ENCODE measurements at regions not wholly inside any gene's neighbourhood (a gene's known extent, or its start where the extent isn't known, plus 50 kb on each side); places are given as distances from the start of the nearest gene placed in this dataset.

DNA sequence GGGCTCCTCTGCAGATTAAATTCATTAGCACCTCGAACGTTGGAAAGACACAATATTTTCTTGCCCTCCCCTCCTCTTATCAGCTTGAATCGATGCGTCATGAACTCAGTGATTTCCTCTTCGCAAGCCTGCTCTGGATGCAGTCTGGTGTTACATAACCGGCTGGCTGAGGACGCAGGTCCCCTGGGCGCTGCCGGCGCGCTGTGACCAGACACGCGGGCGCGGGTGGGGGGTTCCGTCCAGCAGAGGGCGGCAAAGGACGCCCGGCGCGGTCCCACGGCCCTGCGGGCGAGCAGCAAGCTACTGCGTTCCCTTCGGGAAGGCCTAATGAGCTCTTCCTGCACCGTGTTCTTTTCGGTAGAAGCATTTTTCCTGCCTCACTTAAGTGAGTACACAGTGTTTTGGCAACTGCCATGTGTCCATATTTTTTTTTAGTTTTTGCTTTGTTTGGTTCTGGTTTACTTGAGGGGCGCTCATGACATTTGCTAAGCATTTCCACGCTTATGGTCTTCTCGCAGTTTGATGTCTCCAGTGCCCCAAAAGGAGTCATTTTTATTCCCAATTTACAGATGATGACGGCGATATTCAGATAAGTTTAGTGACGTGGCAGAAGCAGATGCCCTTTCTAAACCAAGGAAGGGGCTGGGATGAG, 112.2 kb upstream of the MBNL2 start:
- peak; percentile 89 for DNase-seq (ENCODE audit: low spot score)
- in situ Hi-C loops (cut with HindIII; ENCODE audit: low sequenced_read_pairs): no loop called here

DNA sequence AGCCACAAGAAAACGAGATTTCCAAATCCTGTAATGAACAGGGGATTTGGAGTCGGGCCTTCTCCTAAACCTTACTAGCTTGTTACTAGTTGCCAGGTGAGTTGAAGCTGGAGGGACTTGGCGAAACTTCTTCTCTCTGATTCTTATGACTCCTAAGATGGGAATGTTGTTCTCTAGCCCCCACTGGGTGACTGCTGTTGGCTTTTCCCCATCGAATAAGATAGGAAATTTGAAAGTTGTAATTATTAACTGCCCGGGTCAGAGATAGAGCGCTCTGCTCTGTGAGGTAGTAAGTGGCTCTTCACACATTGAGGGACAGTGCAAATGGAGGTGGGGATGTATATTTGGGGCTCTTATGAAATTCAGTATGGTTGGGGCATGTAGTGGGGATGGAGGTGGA, 111.2 kb upstream of the MBNL2 start:
- no peak for DNase-seq (ENCODE audit: low spot score)
- in situ Hi-C loops (cut with HindIII; ENCODE audit: low sequenced_read_pairs): no loop called here

- in situ Hi-C loops (cut with HindIII; ENCODE audit: low sequenced_read_pairs): no loop called here
- no peak for DNase-seq (ENCODE audit: low spot score)
Observed at GRCh38 chr13:97111756-97112155, 110.4 kb upstream of the MBNL2 start.

DNA sequence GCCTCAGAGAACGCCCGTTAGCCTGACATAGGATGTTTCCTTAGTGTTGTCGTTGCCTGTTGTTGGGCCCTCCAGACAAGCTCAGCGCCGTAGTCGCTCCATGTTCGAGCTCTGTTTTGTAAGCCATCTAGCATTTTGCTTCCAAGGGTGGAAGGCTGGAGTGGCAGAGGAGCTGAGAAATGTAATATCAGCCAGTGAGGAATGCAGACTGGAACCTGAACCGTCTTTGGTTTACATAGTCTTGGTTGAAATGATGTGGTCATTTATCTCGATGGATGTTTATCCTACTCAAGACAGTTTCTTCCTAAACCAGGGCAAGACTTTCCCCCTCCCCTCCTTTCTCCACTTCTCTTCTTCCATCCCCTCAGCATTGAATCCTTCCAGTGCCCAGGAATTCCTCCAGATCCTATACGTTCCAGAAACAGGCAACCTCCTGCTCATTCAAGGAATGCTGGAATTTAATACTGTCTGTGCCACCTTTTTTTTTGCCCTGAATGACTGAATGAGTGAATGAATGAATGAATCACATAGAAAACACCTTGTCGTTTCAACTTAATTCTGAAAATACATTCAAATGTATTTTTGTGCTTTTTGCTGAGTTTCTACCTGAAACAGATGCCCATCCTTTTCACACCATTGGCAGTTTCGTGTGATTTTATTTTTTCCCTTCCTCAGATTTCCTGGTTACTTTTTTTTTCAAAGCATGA, 109.5 kb upstream of the MBNL2 start:
- no peak for DNase-seq (ENCODE audit: low spot score)
- in situ Hi-C loops (cut with HindIII; ENCODE audit: low sequenced_read_pairs): no loop called here

GRCh38 chr13:97113231-97114001, 108.7 kb upstream of the MBNL2 start:
- DNase-seq (ENCODE audit: low spot score): no peak
- in situ Hi-C loops (cut with HindIII; ENCODE audit: low sequenced_read_pairs): no loop called here

DNA sequence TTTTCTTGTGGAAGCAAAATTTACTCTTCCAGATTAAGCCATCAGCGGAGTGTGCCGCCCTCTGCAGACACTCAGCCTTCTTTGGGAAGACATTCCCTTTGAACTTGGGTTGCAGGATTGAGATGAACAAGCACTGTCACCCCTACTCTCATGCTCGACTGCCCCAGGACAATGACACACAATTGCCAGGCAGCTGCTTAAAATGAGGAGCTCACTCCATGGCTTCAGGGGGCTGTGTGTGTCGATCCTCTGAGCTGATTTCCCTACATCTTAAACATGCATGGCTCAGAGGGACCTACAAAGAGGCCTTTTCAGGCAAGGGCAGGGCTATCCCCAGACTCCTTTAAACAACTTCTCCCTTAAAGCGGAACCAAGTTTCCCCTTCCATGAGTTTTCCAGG, 107.5 kb upstream of the MBNL2 start:
- in situ Hi-C loops (cut with HindIII; ENCODE audit: low sequenced_read_pairs): no loop called here

GRCh38 chr13:97116754-97117153, 105.4 kb upstream of the MBNL2 start:
- in situ Hi-C loops (cut with HindIII; ENCODE audit: low sequenced_read_pairs): no loop called here
- DNase-seq (ENCODE audit: low spot score): no peak

More for the DNA sequence above, 107.5 kb upstream of the MBNL2 start:
- DNase-seq (ENCODE audit: low spot score): no peak

DNA sequence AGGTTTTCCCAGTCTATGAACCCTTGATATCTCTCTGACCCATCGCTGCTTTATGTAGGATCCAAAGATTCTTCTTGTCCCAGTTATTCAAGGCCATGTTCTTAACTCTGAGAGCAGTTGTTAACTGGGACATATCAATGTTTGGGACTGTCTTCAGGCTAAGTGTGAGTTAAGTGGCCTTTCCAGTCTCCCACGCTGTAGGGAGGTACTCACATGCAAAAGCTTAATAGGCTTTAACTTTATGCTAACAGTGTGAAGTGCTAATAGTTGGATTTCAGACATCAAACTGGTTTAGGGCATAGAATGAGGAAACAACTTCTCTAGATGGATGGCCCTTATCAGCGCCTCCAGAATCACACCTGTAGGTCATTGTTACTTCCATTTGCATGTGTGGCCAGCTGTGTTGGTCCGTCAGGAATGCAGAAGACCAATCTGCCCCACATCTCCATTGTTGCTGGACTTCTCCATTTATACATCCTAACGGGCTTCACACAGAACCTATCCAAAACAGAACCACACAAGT, 104.7 kb upstream of the MBNL2 start:
- in situ Hi-C loops (cut with HindIII; ENCODE audit: low sequenced_read_pairs): no loop called here
- no peak for DNase-seq (ENCODE audit: low spot score)

DNA sequence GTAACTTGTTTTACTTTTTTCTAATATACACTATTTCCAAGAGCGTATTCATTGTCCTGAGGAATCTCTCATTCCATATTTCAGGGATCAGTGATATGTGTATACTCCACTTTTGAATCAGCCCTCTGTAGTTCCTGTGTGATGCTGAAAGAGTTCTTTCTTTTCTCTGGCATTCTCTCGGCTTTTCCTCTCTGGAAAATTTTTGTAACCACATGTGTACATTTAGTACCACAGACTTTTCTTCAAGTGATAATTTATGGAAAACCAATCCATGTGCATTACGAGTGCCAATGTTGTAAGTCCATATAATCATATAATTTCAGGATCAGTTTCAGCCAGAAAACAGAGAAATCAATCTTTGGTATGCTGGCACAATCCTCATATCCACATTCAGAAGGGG, 102.2 kb upstream of the MBNL2 start:
- DNase-seq (ENCODE audit: low spot score): no peak
- in situ Hi-C loops (cut with HindIII; ENCODE audit: low sequenced_read_pairs): no loop called here

- DNase-seq (ENCODE audit: low spot score): no peak
- in situ Hi-C loops (cut with HindIII; ENCODE audit: low sequenced_read_pairs): no loop called here
Observed at GRCh38 chr13:97120346-97120745, 101.8 kb upstream of the MBNL2 start.

DNA sequence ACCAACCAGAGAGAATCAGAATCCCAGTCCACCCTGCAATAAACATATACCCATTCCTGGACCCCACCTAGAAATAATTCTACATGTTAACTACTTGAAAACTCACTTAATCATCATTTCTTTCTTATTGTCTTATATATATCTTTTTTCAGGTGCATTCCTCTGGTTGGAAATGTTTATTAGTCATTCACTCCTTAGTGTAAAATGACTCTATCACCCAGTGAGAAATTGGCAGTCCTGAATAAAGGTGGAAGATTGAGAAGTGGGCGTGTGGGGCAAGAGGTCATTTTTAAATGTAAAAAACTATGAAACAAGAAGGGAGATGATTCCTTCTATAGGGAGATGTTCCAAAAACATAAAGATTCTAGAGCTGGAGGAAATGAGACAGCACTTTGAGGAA, 101.2 kb upstream of the MBNL2 start:
- no peak for DNase-seq (ENCODE audit: low spot score)
- in situ Hi-C loops (cut with HindIII; ENCODE audit: low sequenced_read_pairs): no loop called here

GRCh38 chr13:97121894-97122293, 100.2 kb upstream of the MBNL2 start:
- in situ Hi-C loops (cut with HindIII; ENCODE audit: low sequenced_read_pairs): no loop called here
- no peak for DNase-seq (ENCODE audit: low spot score)

DNA sequence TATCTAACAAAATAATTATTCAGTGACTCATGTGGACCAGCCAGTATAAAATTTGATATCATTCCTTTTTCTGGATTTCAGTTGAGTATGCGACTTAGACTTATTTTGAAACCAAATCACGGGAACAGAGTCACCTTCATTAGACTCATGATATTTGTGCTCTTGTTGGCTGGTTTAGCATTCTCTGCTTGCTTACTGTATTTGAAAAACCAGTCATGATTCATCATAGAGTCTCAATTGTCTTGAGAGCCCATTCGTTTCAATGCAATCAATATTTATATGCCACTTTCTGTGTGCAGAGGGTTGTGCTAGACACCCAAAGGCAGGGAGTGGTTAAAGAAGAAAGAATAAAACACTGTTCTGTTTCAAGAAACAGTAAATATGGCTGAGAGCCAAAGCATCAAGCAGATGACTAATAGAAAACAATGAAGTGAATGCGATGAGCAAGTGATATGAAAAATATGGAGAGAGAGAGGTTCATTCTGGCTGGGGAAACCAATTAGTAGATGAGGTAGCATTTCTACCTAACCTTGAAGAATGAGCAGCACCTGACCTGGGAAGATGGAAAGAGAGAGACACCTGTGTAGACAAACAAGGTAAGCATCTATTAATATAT, 99.6 kb upstream of the MBNL2 start:
- in situ Hi-C loops (cut with HindIII; ENCODE audit: low sequenced_read_pairs): no loop called here
- no peak for DNase-seq (ENCODE audit: low spot score)

GRCh38 chr13:97124206-97124605, 97.9 kb upstream of the MBNL2 start:
- DNase-seq (ENCODE audit: low spot score): no peak
- in situ Hi-C loops (cut with HindIII; ENCODE audit: low sequenced_read_pairs): no loop called here

DNA sequence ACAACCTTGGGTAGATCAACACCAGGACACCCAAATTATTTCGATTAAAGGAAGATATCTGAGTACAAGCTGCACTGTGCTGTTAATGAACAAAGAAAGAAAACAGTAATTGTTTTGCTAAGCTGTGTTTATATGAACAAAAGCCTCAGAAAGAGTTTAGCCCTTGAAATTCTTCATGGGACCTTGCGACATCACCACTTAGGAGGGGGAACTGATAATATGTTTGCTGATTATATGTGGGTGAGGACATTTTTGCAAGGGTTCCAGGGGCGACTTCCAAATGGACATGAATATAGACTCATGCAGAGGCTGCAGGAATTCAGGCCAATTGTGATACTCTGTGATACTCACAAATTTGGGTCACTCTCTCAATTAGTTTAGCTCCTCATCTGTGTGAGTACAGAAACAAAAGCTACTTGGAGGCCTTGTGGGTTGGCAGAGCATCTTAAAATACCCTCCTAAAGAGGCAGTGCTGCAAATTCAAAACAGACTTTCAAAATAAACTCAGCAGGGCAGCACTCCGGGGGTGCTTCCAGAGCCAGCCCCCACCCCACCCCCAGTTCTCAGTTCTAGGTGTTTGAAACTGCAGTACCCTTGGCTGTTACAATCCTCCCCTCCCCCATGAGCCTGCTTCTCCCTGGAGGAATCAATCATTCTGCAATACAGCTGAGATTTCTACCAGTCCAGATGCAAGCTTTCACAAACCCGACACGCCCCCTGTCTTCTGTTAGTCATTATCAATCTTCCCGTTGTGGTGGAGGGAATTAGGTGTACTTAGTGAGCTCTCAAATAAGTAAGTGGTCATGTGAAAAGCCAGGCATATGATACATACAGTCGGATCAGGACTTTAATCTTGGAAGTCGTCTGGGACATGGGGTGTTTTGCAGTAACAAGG, 97.0 kb upstream of the MBNL2 start:
- in situ Hi-C loops (cut with HindIII; ENCODE audit: low sequenced_read_pairs): no loop called here
- DNase-seq (ENCODE audit: low spot score): no peak

DNA sequence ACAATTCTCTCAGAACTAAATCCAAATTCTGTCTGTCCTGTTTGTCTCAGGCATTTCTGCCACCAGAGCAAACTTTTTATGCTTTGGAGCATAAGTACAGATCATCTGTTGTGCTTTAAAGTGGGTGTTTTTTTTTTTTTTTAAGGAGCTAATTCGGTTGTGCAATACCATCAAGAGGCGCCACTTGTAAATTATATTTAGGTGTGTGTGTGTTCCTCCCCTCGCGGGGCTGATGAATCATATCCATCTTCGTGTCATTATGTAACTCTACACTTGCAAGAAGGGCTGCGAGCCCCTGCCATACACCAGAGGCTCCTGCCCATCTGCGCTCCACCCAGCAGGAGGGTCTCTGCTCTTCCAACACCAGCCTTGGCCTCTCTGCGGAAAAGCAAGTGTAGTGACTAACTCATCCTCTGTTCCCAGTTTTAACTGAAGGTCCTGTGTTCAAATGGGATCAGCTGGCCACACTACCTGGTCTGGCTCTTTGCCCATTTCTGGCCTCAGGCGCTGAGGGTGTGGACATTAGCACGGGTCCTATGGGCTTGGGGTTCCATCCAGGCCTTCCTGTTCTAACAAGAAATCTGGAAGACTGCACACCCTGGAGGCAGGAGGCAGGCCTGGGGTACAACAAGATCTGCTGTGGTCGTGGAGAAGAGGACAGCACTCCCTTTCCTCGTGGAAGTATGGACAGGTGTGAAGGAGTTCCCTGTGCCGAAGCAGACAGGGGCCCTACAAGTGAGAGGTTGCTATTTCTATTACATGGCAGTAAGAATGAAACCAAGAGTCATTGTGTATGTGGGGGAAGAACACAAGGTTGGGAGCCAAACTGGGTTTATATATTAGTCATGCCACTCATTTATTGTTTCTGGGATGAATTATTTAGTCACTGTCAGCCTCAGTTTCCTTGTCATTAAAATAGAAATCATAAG, 96.1 kb upstream of the MBNL2 start:
- in situ Hi-C loops (cut with HindIII; ENCODE audit: low sequenced_read_pairs): no loop called here
- DNase-seq (ENCODE audit: low spot score): no peak

GRCh38 chr13:97127842-97128241, 94.3 kb upstream of the MBNL2 start:
- DNase-seq (ENCODE audit: low spot score): no peak
- in situ Hi-C loops (cut with HindIII; ENCODE audit: low sequenced_read_pairs): no loop called here

GRCh38 chr13:97130190-97130589, 91.9 kb upstream of the MBNL2 start:
- DNase-seq (ENCODE audit: low spot score): no peak
- in situ Hi-C loops (cut with HindIII; ENCODE audit: low sequenced_read_pairs): no loop called here
